ENCODE measurements at regions not wholly inside any gene's neighbourhood (a gene's known extent, or its start where the extent isn't known, plus 50 kb on each side); places are given as distances from the start of the nearest gene placed in this dataset.

- no peak for DNase-seq
- ChIA-PET CTCF (no interaction called here), POLR2A (no interaction called here)
- 85% methylated on average over 5 of the region's 6 CpGs for WGBS (ENCODE audit: insufficient coverage)
- no peaks in the 10 kb centered on the region for H3K27me3 ChIP-seq (replicated peaks in 2 of 5; ENCODE audit: control insufficient read depth in 4 of 5, insufficient read depth in 5 of 5, low read length in 4 of 5)
- H3K9me3 ChIP-seq (ENCODE audit: control extremely low read depth in 1 of 5, control insufficient read depth in 4 of 5, insufficient read depth in 2 of 5, low read depth in 1 of 5, low read length in 4 of 5), result no peaks in the 10 kb centered on the region
- H3K27ac ChIP-seq (ENCODE audit: insufficient read depth in 1 of 2, low read depth in 1 of 2, low read length in 2 of 2, poor library complexity in 1 of 2, severe bottlenecking in 2 of 2), result no peak overlapping the region
- no peaks in the 10 kb centered on the region for H3K4me1 ChIP-seq (ENCODE audit: control extremely low read depth in 1 of 4, control insufficient read depth in 4 of 4, insufficient read depth in 4 of 4, low read length in 3 of 4)
- H3K4me3 ChIP-seq (ENCODE audit: control insufficient read depth in 1 of 7, extremely low read depth in 1 of 7, insufficient read depth in 4 of 7, low read depth in 2 of 7, low read length in 6 of 7), result no peak overlapping the region
- no peaks in the 10 kb centered on the region for H3K36me3 ChIP-seq (ENCODE audit: control insufficient read depth in 4 of 4, insufficient read depth in 4 of 4, low read length in 3 of 4)
Measured at GRCh38 chr16:25523183-25523582, 168.6 kb upstream of the HS3ST4 start.

DNA sequence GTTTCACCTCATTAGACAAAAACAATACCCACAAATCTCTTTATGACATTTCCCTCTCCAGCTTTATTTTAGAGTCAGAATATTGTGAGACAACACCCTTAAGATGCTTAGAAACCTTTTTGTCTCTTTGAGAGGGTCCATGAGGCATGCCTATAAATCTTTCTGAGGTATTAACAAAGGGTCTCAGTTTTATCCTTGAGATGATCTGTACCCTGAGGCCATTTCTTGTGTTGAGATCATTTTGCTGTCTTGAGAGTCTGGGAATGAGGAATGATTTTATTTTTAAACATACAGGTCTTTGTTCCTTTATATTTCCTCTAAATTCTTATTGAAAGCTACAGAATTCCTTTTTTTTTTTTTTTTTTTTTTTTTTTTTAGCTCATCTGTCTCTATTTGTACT, 179.7 kb upstream of the HS3ST4 start:
- H3K36me3 ChIP-seq (ENCODE audit: control insufficient read depth in 4 of 4, insufficient read depth in 4 of 4, low read length in 3 of 4), result no peaks in the 10 kb centered on the region
- no peaks in the 10 kb centered on the region for H3K27me3 ChIP-seq (replicated peaks in 2 of 5; ENCODE audit: control insufficient read depth in 4 of 5, insufficient read depth in 5 of 5, low read length in 4 of 5)
- no peak for DNase-seq
- H3K27ac ChIP-seq (ENCODE audit: insufficient read depth in 1 of 2, low read depth in 1 of 2, low read length in 2 of 2, poor library complexity in 1 of 2, severe bottlenecking in 2 of 2), result no peak overlapping the region
- ChIA-PET CTCF (no interaction called here), POLR2A (no interaction called here)
- H3K9me3 ChIP-seq (ENCODE audit: control extremely low read depth in 1 of 5, control insufficient read depth in 4 of 5, insufficient read depth in 2 of 5, low read depth in 1 of 5, low read length in 4 of 5), result no peaks in the 10 kb centered on the region
- no peak overlapping the region for H3K4me3 ChIP-seq (ENCODE audit: control insufficient read depth in 1 of 7, extremely low read depth in 1 of 7, insufficient read depth in 4 of 7, low read depth in 2 of 7, low read length in 6 of 7)
- H3K4me1 ChIP-seq (ENCODE audit: control extremely low read depth in 1 of 4, control insufficient read depth in 4 of 4, insufficient read depth in 4 of 4, low read length in 3 of 4), result no peaks in the 10 kb centered on the region

- no peak for DNase-seq
- Histone ChIP-seq H3K27ac (ENCODE audit: insufficient read depth in 1 of 2, low read depth in 1 of 2, low read length in 2 of 2, poor library complexity in 1 of 2, severe bottlenecking in 2 of 2) (no peak overlapping the region), H3K4me1 (ENCODE audit: control extremely low read depth in 1 of 4, control insufficient read depth in 4 of 4, insufficient read depth in 4 of 4, low read length in 3 of 4) (no peaks in the 10 kb centered on the region), H3K27me3 (replicated peaks in 2 of 5; ENCODE audit: control insufficient read depth in 4 of 5, insufficient read depth in 5 of 5, low read length in 4 of 5) (no peaks in the 10 kb centered on the region), H3K9me3 (ENCODE audit: control extremely low read depth in 1 of 5, control insufficient read depth in 4 of 5, insufficient read depth in 2 of 5, low read depth in 1 of 5, low read length in 4 of 5) (no peaks in the 10 kb centered on the region), H3K36me3 (ENCODE audit: control insufficient read depth in 4 of 4, insufficient read depth in 4 of 4, low read length in 3 of 4) (no peaks in the 10 kb centered on the region), H3K4me3 (ENCODE audit: control insufficient read depth in 1 of 7, extremely low read depth in 1 of 7, insufficient read depth in 4 of 7, low read depth in 2 of 7, low read length in 6 of 7) (no peak overlapping the region)
- ChIA-PET CTCF (no interaction called here), POLR2A (no interaction called here)
- no CpG with 5 or more reads among the region's 1 CpG for WGBS (ENCODE audit: insufficient coverage)
Measured at GRCh38 chr16:25509456-25509855, 182.3 kb upstream of the HS3ST4 start.

- Histone ChIP-seq H3K27ac (ENCODE audit: insufficient read depth in 1 of 2, low read depth in 1 of 2, low read length in 2 of 2, poor library complexity in 1 of 2, severe bottlenecking in 2 of 2) (no peak overlapping the region), H3K4me1 (ENCODE audit: control extremely low read depth in 1 of 4, control insufficient read depth in 4 of 4, insufficient read depth in 4 of 4, low read length in 3 of 4) (no peaks in the 10 kb centered on the region), H3K4me3 (ENCODE audit: control insufficient read depth in 1 of 7, extremely low read depth in 1 of 7, insufficient read depth in 4 of 7, low read depth in 2 of 7, low read length in 6 of 7) (no peak overlapping the region), H3K9me3 (ENCODE audit: control extremely low read depth in 1 of 5, control insufficient read depth in 4 of 5, insufficient read depth in 2 of 5, low read depth in 1 of 5, low read length in 4 of 5) (no peaks in the 10 kb centered on the region), H3K27me3 (replicated peaks in 2 of 5; ENCODE audit: control insufficient read depth in 4 of 5, insufficient read depth in 5 of 5, low read length in 4 of 5) (no peaks in the 10 kb centered on the region), H3K36me3 (ENCODE audit: control insufficient read depth in 4 of 4, insufficient read depth in 4 of 4, low read length in 3 of 4) (no peaks in the 10 kb centered on the region)
- CTCF ChIA-PET, result no interaction called here
- POLR2A ChIA-PET, result no interaction called here
- no peak for DNase-seq
- 90% methylated on average over 1 of the region's 3 CpGs for WGBS (ENCODE audit: insufficient coverage)
Measured at GRCh38 chr16:25501530-25502255, 190.1 kb upstream of the HS3ST4 start.

DNA sequence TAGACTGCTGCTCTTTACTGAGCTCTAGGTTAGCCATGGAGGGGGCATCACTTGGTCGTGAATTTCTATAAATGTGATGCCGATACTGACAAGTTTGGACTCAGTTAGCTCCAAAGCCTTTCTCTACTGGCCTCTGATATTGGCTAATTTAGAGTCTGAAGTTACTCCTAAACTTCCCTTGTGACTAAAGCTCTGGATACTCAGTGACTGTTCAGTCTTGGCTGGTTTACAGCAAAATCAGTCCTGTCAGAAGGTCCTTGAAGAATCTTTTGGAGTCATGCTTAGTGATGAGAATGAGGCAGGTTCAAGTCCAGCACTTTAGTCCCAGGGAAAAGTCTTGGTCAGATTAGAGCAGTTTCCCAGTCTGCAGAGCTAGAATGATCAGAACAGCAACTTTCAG, 197.5 kb upstream of the HS3ST4 start:
- WGBS (ENCODE audit: insufficient coverage), result 100% methylated on average over 2 of the region's 2 CpGs
- no peak overlapping the region for H3K27ac ChIP-seq (ENCODE audit: insufficient read depth in 1 of 2, low read depth in 1 of 2, low read length in 2 of 2, poor library complexity in 1 of 2, severe bottlenecking in 2 of 2)
- H3K36me3 ChIP-seq (ENCODE audit: control insufficient read depth in 4 of 4, insufficient read depth in 4 of 4, low read length in 3 of 4), result no peaks in the 10 kb centered on the region
- ChIA-PET CTCF (no interaction called here), POLR2A (no interaction called here)
- no peak for DNase-seq
- no peaks in the 10 kb centered on the region for H3K27me3 ChIP-seq (replicated peaks in 2 of 5; ENCODE audit: control insufficient read depth in 4 of 5, insufficient read depth in 5 of 5, low read length in 4 of 5)
- no peak overlapping the region for H3K4me3 ChIP-seq (ENCODE audit: control insufficient read depth in 1 of 7, extremely low read depth in 1 of 7, insufficient read depth in 4 of 7, low read depth in 2 of 7, low read length in 6 of 7)
- H3K9me3 ChIP-seq (ENCODE audit: control extremely low read depth in 1 of 5, control insufficient read depth in 4 of 5, insufficient read depth in 2 of 5, low read depth in 1 of 5, low read length in 4 of 5), result peaks cover 0 to 1% (median 0%) of the 10 kb centered on the region in 5 experiments
- H3K4me1 ChIP-seq (ENCODE audit: control extremely low read depth in 1 of 4, control insufficient read depth in 4 of 4, insufficient read depth in 4 of 4, low read length in 3 of 4), result no peaks in the 10 kb centered on the region

DNA sequence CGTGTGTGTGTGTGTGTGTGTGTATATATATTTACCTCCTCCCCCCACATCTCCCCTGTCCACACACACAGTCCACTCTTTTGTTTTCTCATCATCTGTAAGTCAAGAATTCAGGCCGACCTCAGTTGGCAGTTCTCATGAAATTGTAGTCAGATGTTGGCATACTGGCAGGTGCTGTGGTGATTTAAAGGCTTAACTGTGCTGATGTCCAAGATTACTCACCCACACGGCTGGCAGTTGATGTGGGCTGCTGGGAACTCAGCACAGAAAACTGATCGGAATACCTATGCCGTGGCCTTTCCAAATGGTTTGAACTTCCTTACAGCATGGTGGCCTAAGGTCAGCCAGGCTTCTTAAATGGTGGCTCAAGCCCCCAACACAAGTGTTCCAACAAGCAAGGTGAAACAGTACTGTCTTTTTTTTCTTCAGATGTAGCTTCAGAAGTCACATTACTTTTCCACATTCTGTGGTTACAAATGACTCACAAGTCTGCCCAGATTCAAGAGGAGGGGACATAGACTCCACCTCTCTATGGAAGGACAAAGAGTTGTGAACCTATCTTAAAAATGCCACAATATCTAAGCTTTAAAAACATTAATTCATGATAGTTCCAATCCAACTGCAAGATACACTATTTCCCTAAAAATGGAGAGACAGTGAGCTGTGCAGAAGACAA, 198.5 kb upstream of the HS3ST4 start:
- no peak overlapping the region for H3K27ac ChIP-seq (ENCODE audit: insufficient read depth in 1 of 2, low read depth in 1 of 2, low read length in 2 of 2, poor library complexity in 1 of 2, severe bottlenecking in 2 of 2)
- no peaks in the 10 kb centered on the region for H3K27me3 ChIP-seq (replicated peaks in 2 of 5; ENCODE audit: control insufficient read depth in 4 of 5, insufficient read depth in 5 of 5, low read length in 4 of 5)
- ChIA-PET CTCF (no interaction called here), POLR2A (no interaction called here)
- no peak overlapping the region for H3K4me3 ChIP-seq (ENCODE audit: control insufficient read depth in 1 of 7, extremely low read depth in 1 of 7, insufficient read depth in 4 of 7, low read depth in 2 of 7, low read length in 6 of 7)
- 100% methylated on average over 3 of the region's 5 CpGs for WGBS (ENCODE audit: insufficient coverage)
- DNase-seq, result no peak
- H3K36me3 ChIP-seq (ENCODE audit: control insufficient read depth in 4 of 4, insufficient read depth in 4 of 4, low read length in 3 of 4), result no peaks in the 10 kb centered on the region
- peaks cover 0 to 6% (median 1%) of the 10 kb centered on the region in 5 experiments for H3K9me3 ChIP-seq (ENCODE audit: control extremely low read depth in 1 of 5, control insufficient read depth in 4 of 5, insufficient read depth in 2 of 5, low read depth in 1 of 5, low read length in 4 of 5)
- no peaks in the 10 kb centered on the region for H3K4me1 ChIP-seq (ENCODE audit: control extremely low read depth in 1 of 4, control insufficient read depth in 4 of 4, insufficient read depth in 4 of 4, low read length in 3 of 4)

- CTCF ChIA-PET, result interaction anchor here (0.6 kb wide), 1 partner anchor 301 kb away, joined by 3 read pairs; no protein-coding TSS in a partner anchor
- Histone ChIP-seq H3K36me3 (ENCODE audit: control insufficient read depth in 4 of 4, insufficient read depth in 4 of 4, low read length in 3 of 4) (no peaks in the 10 kb centered on the region), H3K4me3 (ENCODE audit: control insufficient read depth in 1 of 7, extremely low read depth in 1 of 7, insufficient read depth in 4 of 7, low read depth in 2 of 7, low read length in 6 of 7) (no peak overlapping the region), H3K9me3 (ENCODE audit: control extremely low read depth in 1 of 5, control insufficient read depth in 4 of 5, insufficient read depth in 2 of 5, low read depth in 1 of 5, low read length in 4 of 5) (peaks cover 0 to 10% (median 4%) of the 10 kb centered on the region in 5 experiments), H3K27ac (ENCODE audit: insufficient read depth in 1 of 2, low read depth in 1 of 2, low read length in 2 of 2, poor library complexity in 1 of 2, severe bottlenecking in 2 of 2) (no peak overlapping the region), H3K4me1 (ENCODE audit: control extremely low read depth in 1 of 4, control insufficient read depth in 4 of 4, insufficient read depth in 4 of 4, low read length in 3 of 4) (no peaks in the 10 kb centered on the region), H3K27me3 (replicated peaks in 2 of 5; ENCODE audit: control insufficient read depth in 4 of 5, insufficient read depth in 5 of 5, low read length in 4 of 5) (no peaks in the 10 kb centered on the region)
- 100% methylated on average over 2 of the region's 4 CpGs for WGBS (ENCODE audit: insufficient coverage)
- DNase-seq, result no peak
- POLR2A ChIA-PET, result no interaction called here
Measured at GRCh38 chr16:25488435-25488834, 203.3 kb upstream of the HS3ST4 start.
